PC-3 (cell line): ENCODE measurements at regions not wholly inside any gene's neighbourhood (a gene's known extent, or its start where the extent isn't known, plus 50 kb on each side); places are given as distances from the start of the nearest gene placed in this dataset.

Source experiments
- EZH2phosphoT487 ChIP-seq: fragments of 300-600 bp; sonication (generic); IDR thresholded peaks from 2 replicates; pipeline ENCODE4 v1.6.1; 2018; ENCODE audit warnings: mild to moderate bottlenecking, antibody characterized with exemption, low read length, borderline replicate concordance
- TF ChIP-seq, protein P1 (sequence below): fragments of 300-600 bp; sonication (generic); conservative IDR thresholded peaks from 2 replicates; pipeline ENCODE4 v1.5.1; 2017; ENCODE audit warnings: antibody characterized with exemption, low read depth, mild to moderate bottlenecking, low read length

DNA sequence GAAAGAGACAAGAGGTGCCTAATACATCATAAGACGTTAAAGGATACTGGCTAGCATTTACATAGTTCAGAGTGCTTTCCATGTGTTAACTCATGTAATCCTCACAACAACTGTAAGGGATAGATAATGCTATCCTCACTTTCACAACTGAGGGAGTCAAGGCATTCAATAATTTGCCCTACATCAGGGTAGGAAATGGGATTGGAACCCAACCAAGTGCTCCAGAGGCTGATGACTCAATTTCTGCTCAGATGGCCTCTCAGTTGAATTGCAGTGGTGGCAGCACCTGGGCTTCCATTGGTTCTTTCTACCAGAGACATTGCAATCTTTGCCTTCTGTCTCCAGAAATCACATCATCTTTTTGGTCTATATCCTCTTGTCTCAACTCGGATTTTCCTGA, 232.9 kb downstream of the ETS1 start:
- TF ChIP-seq EZH2phosphoT487, result no peak
- TF ChIP-seq, protein P1, sequence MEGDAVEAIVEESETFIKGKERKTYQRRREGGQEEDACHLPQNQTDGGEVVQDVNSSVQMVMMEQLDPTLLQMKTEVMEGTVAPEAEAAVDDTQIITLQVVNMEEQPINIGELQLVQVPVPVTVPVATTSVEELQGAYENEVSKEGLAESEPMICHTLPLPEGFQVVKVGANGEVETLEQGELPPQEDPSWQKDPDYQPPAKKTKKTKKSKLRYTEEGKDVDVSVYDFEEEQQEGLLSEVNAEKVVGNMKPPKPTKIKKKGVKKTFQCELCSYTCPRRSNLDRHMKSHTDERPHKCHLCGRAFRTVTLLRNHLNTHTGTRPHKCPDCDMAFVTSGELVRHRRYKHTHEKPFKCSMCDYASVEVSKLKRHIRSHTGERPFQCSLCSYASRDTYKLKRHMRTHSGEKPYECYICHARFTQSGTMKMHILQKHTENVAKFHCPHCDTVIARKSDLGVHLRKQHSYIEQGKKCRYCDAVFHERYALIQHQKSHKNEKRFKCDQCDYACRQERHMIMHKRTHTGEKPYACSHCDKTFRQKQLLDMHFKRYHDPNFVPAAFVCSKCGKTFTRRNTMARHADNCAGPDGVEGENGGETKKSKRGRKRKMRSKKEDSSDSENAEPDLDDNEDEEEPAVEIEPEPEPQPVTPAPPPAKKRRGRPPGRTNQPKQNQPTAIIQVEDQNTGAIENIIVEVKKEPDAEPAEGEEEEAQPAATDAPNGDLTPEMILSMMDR, result no peak
